GM06990 (cell line): ENCODE measurements at regions not wholly inside any gene's neighbourhood (a gene's known extent, or its start where the extent isn't known, plus 50 kb on each side); places are given as distances from the start of the nearest gene placed in this dataset.

Experiments
- DNase-seq: peaks from one replicate; pipeline ENCODE4 v3.0.0-alpha.2; 2011; ENCODE audit not compliant: insufficient read length; ENCODE audit errors: extremely low read depth
- H3K27me3 ChIP-seq: replicated peaks from 2 replicates; pipeline ENCODE4 v1.6.0; 2011; ENCODE audit warnings: low read length; ENCODE audit not compliant: control insufficient read depth, insufficient read depth
- H3K36me3 ChIP-seq: 2 replicates; pipeline ENCODE4 v1.5.1; 2011; ENCODE audit warnings: low read length; ENCODE audit not compliant: control insufficient read depth, insufficient read depth
- H3K4me3 ChIP-seq: replicated peaks from 2 replicates; pipeline ENCODE4 v1.5.1; 2011; ENCODE audit warnings: low read depth, mild to moderate bottlenecking, control low read depth, low read length
- CTCF ChIP-seq: IDR thresholded peaks from 2 replicates; pipeline ENCODE4 v1.5.1; 2011; ENCODE audit warnings: low read length, control low read depth, mild to moderate bottlenecking, inconsistent platforms; ENCODE audit not compliant: insufficient read depth, poor library complexity, severe bottlenecking

DNA sequence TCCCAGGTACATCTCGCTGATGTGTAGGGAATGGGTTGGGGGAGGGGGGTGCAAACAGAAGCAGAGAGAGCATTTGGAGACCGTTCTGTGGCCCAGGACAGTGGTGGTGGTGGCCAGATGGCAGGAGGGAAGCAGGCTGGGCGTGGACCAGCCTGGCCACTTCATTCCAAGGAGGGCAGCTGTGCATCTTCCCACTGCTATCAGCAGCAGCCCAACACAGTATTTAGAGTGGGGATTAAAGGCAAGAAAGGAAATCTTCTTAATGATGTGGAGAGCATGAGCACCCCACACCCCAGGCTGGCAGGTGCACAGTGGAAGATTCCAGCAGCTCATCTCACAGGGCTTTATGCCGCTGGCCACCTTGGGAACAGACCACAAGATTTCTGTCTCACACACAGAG is 198.7 kb downstream of the NPHP4 start:
- Histone ChIP-seq H3K36me3 (no peaks in the 10 kb centered on the region), H3K27me3 (no peaks in the 10 kb centered on the region; the same call in 1 of the 2 replicates), H3K4me3 (no peak overlapping the region)
- TF ChIP-seq CTCF, result no peak
- DNase-seq, result no peak

DNA sequence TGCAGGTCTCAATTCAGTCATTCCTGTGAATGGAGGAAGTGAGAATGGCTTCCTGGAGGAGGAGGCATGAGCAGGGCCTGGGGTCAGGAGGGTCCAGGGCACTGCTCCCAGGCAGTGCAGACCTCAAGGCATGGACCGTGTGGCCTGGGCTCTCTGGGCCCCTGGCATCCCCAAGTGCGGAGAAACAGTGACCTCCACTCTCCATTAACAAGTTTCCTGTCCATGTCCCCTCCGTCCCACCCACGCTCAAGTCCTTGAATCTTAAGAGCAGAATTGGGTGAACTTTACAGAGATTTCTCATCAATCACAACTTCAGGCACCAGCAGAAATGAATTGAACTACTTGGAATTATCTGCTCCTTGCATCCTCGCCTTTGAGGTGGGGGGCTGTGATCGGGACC is 211.1 kb downstream of the NPHP4 start:
- Histone ChIP-seq H3K27me3 (no peaks in the 10 kb centered on the region), H3K4me3 (no peak overlapping the region), H3K36me3 (no peaks in the 10 kb centered on the region)
- TF ChIP-seq CTCF, result no peak
- no peak for DNase-seq

GRCh38 chr1:5780324-5780716 is 211.9 kb downstream of the NPHP4 start:
- Histone ChIP-seq H3K36me3 (no peaks in the 10 kb centered on the region), H3K4me3 (no peak overlapping the region), H3K27me3 (no peaks in the 10 kb centered on the region)
- no peak for DNase-seq
- TF ChIP-seq CTCF, result no peak

- no peak for TF ChIP-seq CTCF
- H3K27me3 ChIP-seq, result no peaks in the 10 kb centered on the region
- H3K4me3 ChIP-seq, result no peak overlapping the region
- no peak for DNase-seq
- no peaks in the 10 kb centered on the region for H3K36me3 ChIP-seq
Measured at GRCh38 chr1:5779608-5780323, 212.5 kb downstream of the NPHP4 start.

GRCh38 chr1:5776035-5776550 is 216.1 kb downstream of the NPHP4 start:
- DNase-seq, result no peak
- Histone ChIP-seq H3K4me3 (no peak overlapping the region), H3K27me3 (no peaks in the 10 kb centered on the region; the same call in 1 of the 2 replicates), H3K36me3 (no peaks in the 10 kb centered on the region)
- TF ChIP-seq CTCF, result no peak
